GM12878 (cell line): ENCODE measurements at regions not wholly inside any gene's neighbourhood (a gene's known extent, or its start where the extent isn't known, plus 50 kb on each side); places are given as distances from the start of the nearest gene placed in this dataset.

Source experiments
- ATAC-seq: fragments of 200-7000 bp; cut with Tn5 transposase; 3 replicates; pipeline ENCODE4 v1.9.1; 2020; ENCODE audit warnings: mild to moderate bottlenecking, moderate library complexity
- BruUV-seq: library from RNA; stranded (reverse); fragments of 400-500 nt; replicated peaks from 2 replicates; lab custom pipeline; 2021; lab: Mats Ljungman, UMichigan
- CTCF ChIA-PET: fragments of 300-600 bp; sonication (Branson Sonifier 250); formaldehyde crosslinking; extraction: SDS; loops from one replicate; lab custom pipeline; 2021; ENCODE audit warnings: inconsistent platforms; lab: Yijun Ruan, JAX
- POLR2A ChIA-PET: fragments of 350-600 bp; formaldehyde crosslinking; extraction: SDS; loops from one replicate; lab custom pipeline; 2021; ENCODE audit warnings: inconsistent platforms; lab: Charles Lee
- RAD21 ChIA-PET: fragments of 300-600 bp; sonication (Branson Sonifier 250); formaldehyde crosslinking; loops from one replicate; lab custom pipeline; 2023; ENCODE audit warnings: antibody characterized with exemption; ENCODE audit not compliant: unreplicated experiment; lab: Charles Lee
- SMC1A ChIA-PET: fragments of 300-600 bp; sonication (Branson Sonifier 250); formaldehyde crosslinking; loops from one replicate; lab custom pipeline; 2023; ENCODE audit not compliant: unreplicated experiment, uncharacterized antibody; lab: Charles Lee
- DNase-seq: peaks from one replicate; pipeline ENCODE4 v3.0.0-alpha.2; 2011; ENCODE audit warnings: low read depth, low spot score
- FAIRE-seq: peaks from 3 replicates; lab custom pipeline; 2011; peaks lifted over from hg19 to GRCh38; lab: Jason Lieb, UNC
- H2AFZ ChIP-seq: 2 replicates; pipeline ENCODE4 v1.6.0; 2011; ENCODE audit warnings: low read depth, low read length, control low read depth; ENCODE audit not compliant: control insufficient read depth
- H3K27ac ChIP-seq: 2 replicates; pipeline ENCODE4 v1.5.1; 2011; ENCODE audit warnings: control low read depth; ENCODE audit not compliant: control insufficient read depth, insufficient read depth
- H3K27me3 ChIP-seq, 2 experiments: replicated peaks in 1 of 2; 2 replicates each; pipeline versions ENCODE4 v1.6.0 to v1.6.1; 2011; ENCODE audit warnings: low read length in 1 of 2; ENCODE audit not compliant: control insufficient read depth in 2 of 2, insufficient read depth in 2 of 2
- H3K36me3 ChIP-seq, 2 experiments: 2 replicates each; pipeline ENCODE4 v1.5.1; 2011; ENCODE audit warnings: low read length in 1 of 2; ENCODE audit not compliant: control insufficient read depth in 2 of 2, insufficient read depth in 2 of 2
- H3K4me1 ChIP-seq: 2 replicates; pipeline ENCODE4 v1.6.1; 2011; ENCODE audit warnings: mild to moderate bottlenecking, low read length, moderate library complexity, mixed read lengths; ENCODE audit not compliant: control insufficient read depth, insufficient read depth
- H3K4me2 ChIP-seq: 2 replicates; pipeline ENCODE4 v1.6.0; 2011; ENCODE audit warnings: control low read depth; ENCODE audit not compliant: control insufficient read depth, insufficient read depth
- H3K4me3 ChIP-seq: fragments of 200-600 bp; sonication (generic); 2 replicates; pipeline ENCODE4 v1.5.1; 2016
- H3K79me2 ChIP-seq: 2 replicates; pipeline ENCODE4 v1.6.0; 2011; ENCODE audit warnings: low read length; ENCODE audit not compliant: control insufficient read depth, insufficient read depth
- H3K9ac ChIP-seq: 2 replicates; pipeline ENCODE4 v1.8.0; 2011; ENCODE audit warnings: low read length, control low read depth, mixed read lengths; ENCODE audit not compliant: control insufficient read depth, insufficient read depth
- H3K9me3 ChIP-seq: replicated peaks from 3 replicates; pipeline ENCODE4 v1.5.1; 2011; ENCODE audit warnings: mild to moderate bottlenecking, low read length; ENCODE audit not compliant: control insufficient read depth, insufficient read depth
- H4K20me1 ChIP-seq: 2 replicates; pipeline ENCODE4 v1.6.0; 2011; ENCODE audit not compliant: control insufficient read depth, insufficient read depth
- ASH2L ChIP-seq: fragments of 300-600, 200-600 bp; sonication (generic); IDR thresholded peaks from 2 replicates; pipeline ENCODE4 v1.6.1; 2017; ENCODE audit warnings: low read depth, mild to moderate bottlenecking, borderline replicate concordance
- ATF7 ChIP-seq: fragments of 450-650 bp; IDR thresholded peaks from 2 replicates; pipeline ENCODE4 v1.6.1; 2016; ENCODE audit warnings: low read depth, mild to moderate bottlenecking
- BHLHE40 ChIP-seq, 2 experiments: fragments of 450-650 bp in 1 of 2; IDR thresholded peaks; 2 replicates each; pipeline ENCODE4 v1.6.1; 2011 to 2017; ENCODE audit warnings: low read depth in 2 of 2, borderline replicate concordance in 1 of 2, improper control_type of control experiment in 1 of 2, low read length in 1 of 2, mild to moderate bottlenecking in 1 of 2
- CBX5 ChIP-seq: sonication (generic); IDR thresholded peaks from 2 replicates; pipeline ENCODE4 v1.6.1; 2016; ENCODE audit warnings: low read depth, moderate library complexity, mild to moderate bottlenecking, inconsistent platforms
- E4F1 ChIP-seq: fragments of 450-650 bp; IDR thresholded peaks from 2 replicates; pipeline ENCODE4 v1.6.1; 2018; ENCODE audit warnings: borderline replicate concordance, mild to moderate bottlenecking; ENCODE audit not compliant: partially characterized antibody
- EED ChIP-seq: sonication (generic); IDR thresholded peaks from 2 replicates; pipeline ENCODE4 v1.6.1; 2016; ENCODE audit warnings: antibody characterized with exemption, low read depth
- FOXM1 ChIP-seq: IDR thresholded peaks from 2 replicates; pipeline ENCODE4 v1.6.1; 2012; ENCODE audit warnings: low read depth, mild to moderate bottlenecking, inconsistent platforms, low read length, moderate library complexity
- POLR2A ChIP-seq: IDR thresholded peaks from 2 replicates; pipeline ENCODE4 v1.6.1; 2011; ENCODE audit warnings: low read depth, mild to moderate bottlenecking, low read length
- POLR2AphosphoS5 ChIP-seq: IDR thresholded peaks from 2 replicates; pipeline ENCODE4 v1.6.1; 2011; ENCODE audit warnings: mild to moderate bottlenecking, low read length, inconsistent platforms
- RBBP5 ChIP-seq: fragments of 200-600 bp; sonication (generic); conservative IDR thresholded peaks from 2 replicates; pipeline ENCODE4 v1.6.1; 2016
- RFX5 ChIP-seq: IDR thresholded peaks from 2 replicates; pipeline ENCODE4 v1.6.1; 2011; ENCODE audit warnings: low read depth, low read length, improper control_type of control experiment
- SMC3 ChIP-seq: IDR thresholded peaks from 2 replicates; pipeline ENCODE4 v1.6.1; 2011; ENCODE audit warnings: low read length, improper control_type of control experiment, borderline replicate concordance
- YBX1 ChIP-seq: fragments of 450-650 bp; IDR thresholded peaks from 2 replicates; pipeline ENCODE4 v1.6.1; 2016; ENCODE audit warnings: antibody characterized with exemption
- ZBTB40 ChIP-seq: fragments of 450-650 bp; IDR thresholded peaks from 2 replicates; pipeline ENCODE4 v1.6.1; 2016; ENCODE audit warnings: mild to moderate bottlenecking, moderate library complexity, borderline replicate concordance
- ZNF274 ChIP-seq: IDR thresholded peaks from one replicate; pipeline ENCODE4 v1.8.0; 2011; ENCODE audit not compliant: insufficient read length, insufficient read depth
- WGBS: methylation state at CpG from one replicate; pipeline ENCODE4 v1.1.6; 2016; ENCODE audit warnings: low lambda C conversion rate; ENCODE audit not compliant: insufficient replicate concordance, insufficient coverage; ENCODE audit errors: missing lambda C conversion rate; 5-methylcytosine and 5-hydroxymethylcytosine counted together
- in situ Hi-C: fragments of 300-500 bp; cut with MboI; formaldehyde crosslinking; loops from 9 replicates; pipeline ENCODE4 v1.14.3; 2018; ENCODE audit warnings: mixed read lengths
- intact Hi-C: fragments of 100-400 bp; cut with micrococcal nuclease; formaldehyde crosslinking; loops from one replicate; pipeline ENCODE4 v1.14.2; 2022; ENCODE audit not compliant: unreplicated experiment

GRCh38 chr3:70752051-70752450 lies 439.6 kb upstream of the MDFIC2 start:
- Histone ChIP-seq H3K4me3 (no peak overlapping the region), H4K20me1 (no peaks in the 10 kb centered on the region), H2AFZ (no peak overlapping the region), H3K9ac (no peak overlapping the region), H3K4me2 (no peak overlapping the region), H3K9me3 (no peaks in the 10 kb centered on the region), H3K27ac (no peak overlapping the region), H3K27me3 (no peaks in the 10 kb centered on the region; a peak in 1 of 4 replicates), H3K4me1 (no peaks in the 10 kb centered on the region), H3K79me2 (no peaks in the 10 kb centered on the region), H3K36me3 (no peaks in the 10 kb centered on the region)
- FAIRE-seq: no peak
- POLR2A ChIA-PET: no interaction called here
- WGBS: 15% methylated on average over 5 of the region's 5 CpGs
- ATAC-seq: no peak
- CTCF ChIA-PET: no interaction called here
- BruUV-seq: no TSS peak
- no peak for DNase-seq
- SMC1A ChIA-PET: no interaction called here
- RAD21 ChIA-PET: no interaction called here
- intact Hi-C loops (no loop called here), in situ Hi-C loops (no loop called here)
- TF ChIP-seq YBX1: no peak
- TF ChIP-seq SMC3: no peak
- TF ChIP-seq EED: no peak
- TF ChIP-seq ZNF274: no peak
- no peak for TF ChIP-seq POLR2A
- TF ChIP-seq ASH2L: no peak
- no peak for TF ChIP-seq POLR2AphosphoS5
- no peak for TF ChIP-seq BHLHE40 (IDR thresholded peaks at IDR 0.05; ENCODE audit: borderline replicate concordance in 1 of 2, low read depth in 2 of 2, low read length in 1 of 2)

GRCh38 chr3:70749122-70749521 lies 436.7 kb upstream of the MDFIC2 start:
- FAIRE-seq: no peak
- H3K4me3 ChIP-seq: no peak overlapping the region
- intact Hi-C loops (no loop called here), in situ Hi-C loops (no loop called here)
- RAD21 ChIA-PET: no interaction called here
- no peak overlapping the region for H3K27ac ChIP-seq
- POLR2A ChIA-PET: no interaction called here
- H3K27me3 ChIP-seq: no peaks in the 10 kb centered on the region; a peak in 1 of 4 replicates
- no peaks in the 10 kb centered on the region for H3K79me2 ChIP-seq
- BruUV-seq: no TSS peak
- no peaks in the 10 kb centered on the region for H4K20me1 ChIP-seq
- no peak overlapping the region for H3K9ac ChIP-seq
- no peak overlapping the region for H2AFZ ChIP-seq
- no peak for DNase-seq
- H3K36me3 ChIP-seq: no peaks in the 10 kb centered on the region
- no peak for ATAC-seq
- H3K4me2 ChIP-seq: no peak overlapping the region
- WGBS: 1% methylated on average over 4 of the region's 4 CpGs
- SMC1A ChIA-PET: no interaction called here
- H3K4me1 ChIP-seq: no peaks in the 10 kb centered on the region
- CTCF ChIA-PET: no interaction called here
- no peaks in the 10 kb centered on the region for H3K9me3 ChIP-seq
- no peak for TF ChIP-seq RFX5
- TF ChIP-seq E4F1: no peak
- no peak for TF ChIP-seq ATF7
- no peak for TF ChIP-seq CBX5
- no peak for TF ChIP-seq RBBP5
- TF ChIP-seq FOXM1: no peak
- TF ChIP-seq ZBTB40: no peak
